HG02943 (cell line): ENCODE measurements at regions not wholly inside any gene's neighbourhood (a gene's known extent, or its start where the extent isn't known, plus 50 kb on each side); places are given as distances from the start of the nearest gene placed in this dataset.
A peak's percentile ranks its signal among the peaks of the same experiment; 100 is the strongest.

Source experiments
- ATAC-seq: cut with Tn5 transposase; IDR thresholded peaks from one replicate; pipeline ENCODE4 v1.9.1; 2021; ENCODE audit warnings: mild to moderate bottlenecking, low read depth, moderate library complexity; ENCODE audit not compliant: unreplicated experiment

GRCh38 chr14:52380294-52380693 lies 66.2 kb downstream of the PTGER2 start:
- peak; percentile 95 for ATAC-seq
